ENCODE measurements at regions not wholly inside any gene's neighbourhood (a gene's known extent, or its start where the extent isn't known, plus 50 kb on each side); places are given as distances from the start of the nearest gene placed in this dataset.
A peak's percentile ranks its signal among the peaks of the same experiment; 100 is the strongest.

- no TSS peak for BruUV-seq (replicated peaks)
- Mint-ChIP-seq H3K27ac (ENCODE audit: low read depth, unreplicated experiment) (no peak overlapping the region), H3K9me3 (ENCODE audit: unreplicated experiment) (no peaks in the 10 kb centered on the region), H3K27me3 (ENCODE audit: insufficient read depth, unreplicated experiment) (no peaks in the 10 kb centered on the region), H3K36me3 (ENCODE audit: insufficient read depth, unreplicated experiment) (no peaks in the 10 kb centered on the region), H3K4me1 (ENCODE audit: insufficient read depth, unreplicated experiment) (no peaks in the 10 kb centered on the region), H3K4me3 (ENCODE audit: unreplicated experiment) (no peak overlapping the region)
- DNase-seq (ENCODE audit: unreplicated experiment) = no peak
- CTCF ChIA-PET = no interaction called here
- POLR2A ChIA-PET = no interaction called here
- intact Hi-C loops (cut with micrococcal nuclease) = no loop called here
- no peak for TF ChIP-seq CTCF (IDR thresholded peaks at IDR 0.05; ENCODE audit: unreplicated experiment)
Observed at GRCh38 chr12:30117483-30117882, 333.7 kb upstream of the TMTC1 start.

- POLR2A ChIA-PET = interaction anchor here (0.6 kb wide), 1 partner anchor 25 kb away, joined by 3 read pairs; no protein-coding TSS in a partner anchor
Observed at GRCh38 chr12:30111719-30112118, 328.0 kb upstream of the TMTC1 start.

GRCh38 chr12:30110958-30111586, 327.3 kb upstream of the TMTC1 start:
- Mint-ChIP-seq H3K9me3 (ENCODE audit: unreplicated experiment) (peaks cover 11% of the 10 kb centered on the region), H3K4me3 (ENCODE audit: unreplicated experiment) (no peak overlapping the region), H3K27me3 (ENCODE audit: insufficient read depth, unreplicated experiment) (no peaks in the 10 kb centered on the region), H3K27ac (ENCODE audit: low read depth, unreplicated experiment) (no peak overlapping the region), H3K4me1 (ENCODE audit: insufficient read depth, unreplicated experiment) (peaks cover 8% of the 10 kb centered on the region), H3K36me3 (ENCODE audit: insufficient read depth, unreplicated experiment) (no peaks in the 10 kb centered on the region)
- BruUV-seq (replicated peaks) = TSS peak; percentile 85
- no peak for TF ChIP-seq CTCF (IDR thresholded peaks at IDR 0.05; ENCODE audit: unreplicated experiment)
- POLR2A ChIA-PET = interaction anchor here (0.6 kb wide), 1 partner anchor 26 kb away, joined by 3 read pairs; no protein-coding TSS in a partner anchor
- intact Hi-C loops (cut with micrococcal nuclease) = no loop called here
- CTCF ChIA-PET = interaction anchor here (0.6 kb wide), 1 partner anchor 429 kb away, joined by 3 read pairs; no protein-coding TSS in a partner anchor
- DNase-seq (ENCODE audit: unreplicated experiment) = peak; percentile 41

More at GRCh38 chr12:30111719-30112118, 328.0 kb upstream of the TMTC1 start:
- H3K4me1 Mint-ChIP-seq (ENCODE audit: insufficient read depth, unreplicated experiment) = peaks cover 8% of the 10 kb centered on the region
- H3K36me3 Mint-ChIP-seq (ENCODE audit: insufficient read depth, unreplicated experiment) = no peaks in the 10 kb centered on the region
- peaks cover 11% of the 10 kb centered on the region for H3K9me3 Mint-ChIP-seq (ENCODE audit: unreplicated experiment)
- CTCF ChIA-PET = interaction anchor here (0.6 kb wide), 1 partner anchor 430 kb away, joined by 3 read pairs; no protein-coding TSS in a partner anchor
- H3K4me3 Mint-ChIP-seq (ENCODE audit: unreplicated experiment) = no peak overlapping the region
- H3K27ac Mint-ChIP-seq (ENCODE audit: low read depth, unreplicated experiment) = no peak overlapping the region
- BruUV-seq (replicated peaks) = no TSS peak
- intact Hi-C loops (cut with micrococcal nuclease) = no loop called here
- H3K27me3 Mint-ChIP-seq (ENCODE audit: insufficient read depth, unreplicated experiment) = no peaks in the 10 kb centered on the region
- no peak for DNase-seq (ENCODE audit: unreplicated experiment)
- no peak for TF ChIP-seq CTCF (IDR thresholded peaks at IDR 0.05; ENCODE audit: unreplicated experiment)

GRCh38 chr12:30110498-30110897, 326.8 kb upstream of the TMTC1 start:
- Mint-ChIP-seq H3K9me3 (ENCODE audit: unreplicated experiment) (peaks cover 11% of the 10 kb centered on the region), H3K36me3 (ENCODE audit: insufficient read depth, unreplicated experiment) (no peaks in the 10 kb centered on the region), H3K27ac (ENCODE audit: low read depth, unreplicated experiment) (no peak overlapping the region), H3K27me3 (ENCODE audit: insufficient read depth, unreplicated experiment) (no peaks in the 10 kb centered on the region), H3K4me3 (ENCODE audit: unreplicated experiment) (no peak overlapping the region), H3K4me1 (ENCODE audit: insufficient read depth, unreplicated experiment) (peaks cover 8% of the 10 kb centered on the region)
- no peak for DNase-seq (ENCODE audit: unreplicated experiment)
- TF ChIP-seq CTCF (IDR thresholded peaks at IDR 0.05; ENCODE audit: unreplicated experiment) = no peak
- BruUV-seq (replicated peaks) = no TSS peak
- POLR2A ChIA-PET = no interaction called here
- intact Hi-C loops (cut with micrococcal nuclease) = no loop called here
- CTCF ChIA-PET = interaction anchor here (0.8 kb wide), 1 partner anchor 23 kb away, joined by 4 read pairs; no protein-coding TSS in a partner anchor

Data from MCF 10A (cell line).